Fibroblast of skin of right biceps (primary cell): ENCODE measurements at regions not wholly inside any gene's neighbourhood (a gene's known extent, or its start where the extent isn't known, plus 50 kb on each side); places are given as distances from the start of the nearest gene placed in this dataset.

Experiments
- DNase-seq: peaks from one replicate; pipeline ENCODE4 v3.0.0-alpha.2; 2013

DNA sequence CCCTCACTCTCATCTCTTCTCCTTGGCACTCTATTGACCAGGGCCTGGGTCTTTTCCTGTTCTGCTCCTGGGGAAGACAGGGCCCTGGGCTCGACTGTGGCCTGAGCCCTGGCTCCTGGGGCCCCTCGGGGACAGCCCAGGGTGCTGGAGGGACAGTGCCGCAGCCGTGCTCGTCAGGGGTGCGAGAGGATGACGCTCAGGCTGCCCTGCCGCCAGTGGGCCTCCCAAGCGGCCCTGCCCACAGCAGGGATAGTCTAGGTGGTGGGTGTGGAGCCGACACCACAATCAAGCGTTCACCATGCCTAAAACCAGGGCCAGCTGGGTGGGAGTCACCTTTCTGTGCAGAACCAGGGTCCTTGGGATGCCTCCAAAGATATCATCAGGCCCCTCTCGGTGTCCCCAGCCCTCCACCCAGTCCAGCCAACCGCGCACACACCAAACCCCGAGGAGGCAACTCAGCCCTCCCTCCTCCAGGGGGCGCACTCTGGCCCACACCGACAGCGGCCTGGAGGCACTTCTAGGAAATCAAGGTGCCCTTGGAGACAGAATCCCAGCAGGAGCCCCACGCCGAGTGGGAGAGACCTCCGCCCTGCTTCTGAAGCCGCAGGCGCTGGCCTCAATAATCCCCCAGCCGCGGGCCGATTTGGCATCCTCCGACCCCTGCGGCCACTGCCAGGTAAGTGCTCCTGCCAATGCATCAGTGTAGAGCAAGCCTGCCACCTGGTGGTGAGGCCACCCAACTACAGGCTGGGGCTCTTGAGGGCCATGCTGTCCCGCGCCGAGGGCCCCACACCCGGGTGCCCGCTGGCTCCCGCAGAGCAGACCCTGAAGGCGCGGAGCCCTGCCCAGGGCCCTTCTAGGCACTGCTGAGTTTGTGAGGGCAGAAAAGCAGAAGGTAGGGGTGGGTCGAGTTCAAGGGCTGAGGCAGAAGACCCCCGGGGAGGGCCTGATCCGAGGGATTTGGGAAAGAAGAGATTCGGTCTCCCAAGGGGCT lies 496.4 kb downstream of the BUD13 start:
- DNase-seq: peak; percentile 60

DNA sequence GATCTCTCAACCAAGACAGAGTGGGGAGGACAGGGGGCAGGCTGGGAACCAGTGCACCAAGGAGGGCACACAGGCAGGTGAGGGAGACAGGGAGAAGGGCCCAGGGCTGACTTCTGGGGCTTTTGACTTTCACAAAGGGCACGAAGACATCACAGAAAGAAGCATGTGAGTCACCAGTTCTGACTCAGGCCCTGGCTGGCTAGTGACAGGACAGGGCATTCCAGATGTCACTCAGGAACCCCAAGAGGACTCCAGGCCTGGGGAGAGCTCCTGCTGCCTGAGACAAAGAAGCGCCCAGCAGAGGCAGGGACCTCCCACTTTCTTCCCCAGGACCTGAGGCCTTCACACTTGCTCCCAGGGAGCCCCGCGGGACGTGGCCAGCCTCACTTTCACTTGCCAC lies 497.2 kb downstream of the BUD13 start:
- DNase-seq: peak; percentile 38

DNA sequence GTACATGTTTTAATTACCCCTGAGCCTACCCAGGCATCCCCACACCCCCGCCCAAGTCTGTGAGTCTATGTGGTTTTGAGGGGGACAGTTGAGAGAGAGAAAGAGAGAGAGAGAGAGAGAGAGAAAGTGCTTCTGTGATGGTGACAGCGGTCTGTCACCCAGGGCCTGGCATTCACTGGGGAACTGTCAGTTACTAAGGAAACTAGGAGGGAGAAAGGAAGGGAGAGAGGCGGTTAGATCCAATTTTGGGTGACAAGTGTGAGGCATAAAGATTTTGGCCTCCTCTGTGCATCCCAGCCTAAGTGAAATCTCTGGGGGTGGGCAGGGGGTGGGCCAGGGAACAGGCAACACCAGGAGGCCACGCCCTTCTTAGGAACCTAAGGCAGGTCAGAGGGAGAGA lies 498.3 kb downstream of the BUD13 start:
- DNase-seq: no peak

DNA sequence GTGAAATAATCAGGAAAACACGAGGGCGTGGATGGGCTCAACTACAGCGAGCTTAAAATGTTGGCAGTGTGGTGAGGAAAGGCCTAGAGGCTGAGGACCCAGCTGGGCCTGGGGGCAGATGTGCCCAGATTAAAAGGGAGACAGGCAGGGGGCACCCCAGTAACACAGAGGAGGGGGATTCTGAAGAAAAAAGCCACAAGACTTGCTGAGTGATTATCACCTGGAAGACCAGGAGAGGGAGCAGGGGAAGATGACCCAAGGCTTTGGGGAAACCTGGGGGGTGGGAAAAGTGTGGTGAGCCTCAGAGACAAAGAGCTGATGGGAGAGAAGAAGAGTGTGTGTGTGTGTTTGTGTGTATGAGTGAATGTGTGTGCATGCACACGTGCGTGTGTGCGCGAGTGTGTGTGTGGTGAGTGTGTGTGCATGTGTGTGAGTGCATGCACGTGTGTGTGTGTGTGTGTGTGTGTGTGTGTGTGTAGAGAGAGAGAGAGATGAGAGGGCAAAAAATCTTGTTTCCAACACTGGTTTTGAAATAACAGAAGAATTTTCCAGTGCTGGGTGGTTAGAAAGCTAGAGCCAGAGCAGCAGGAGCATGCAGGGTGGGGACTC lies 500.5 kb downstream of the BUD13 start:
- DNase-seq: no peak

DNA sequence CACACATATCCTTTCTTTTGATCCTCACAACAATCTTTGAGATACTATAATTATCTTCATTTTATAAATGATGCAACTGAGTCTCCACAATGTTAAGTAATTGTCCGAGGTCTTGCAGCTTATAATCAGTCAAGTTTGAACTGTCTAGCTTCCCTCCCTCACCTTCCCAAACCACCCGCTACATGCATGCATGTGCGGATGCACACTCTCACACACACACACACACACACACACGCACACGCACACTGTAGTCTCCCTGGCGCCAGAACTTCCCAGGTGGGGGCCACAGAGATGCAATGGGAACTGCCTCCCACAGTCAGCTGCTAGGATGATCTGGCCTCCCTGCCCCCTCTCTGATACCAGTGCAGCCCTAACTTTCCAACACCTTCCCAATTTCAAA lies 501.3 kb downstream of the BUD13 start:
- no peak for DNase-seq

DNA sequence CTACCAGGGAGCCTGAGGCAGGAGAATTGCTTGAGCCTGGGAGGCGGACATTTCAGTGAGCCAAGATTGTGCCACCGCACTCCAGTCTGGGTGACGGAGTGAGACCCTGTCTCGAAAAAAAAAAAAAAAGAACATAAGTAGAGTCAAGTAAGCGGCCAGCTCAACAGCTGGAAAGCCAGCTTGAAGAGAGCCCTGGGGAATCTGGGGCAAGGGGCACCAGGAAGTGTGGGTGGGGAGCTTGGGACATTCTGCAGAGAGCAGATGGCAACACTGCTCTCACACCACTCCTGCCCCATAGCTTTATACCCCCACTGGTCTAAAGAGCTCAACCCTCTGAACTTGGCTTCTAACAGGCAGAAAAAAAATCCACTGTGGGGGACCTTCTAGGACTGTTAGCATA lies 505.6 kb downstream of the BUD13 start:
- no peak for DNase-seq

DNA sequence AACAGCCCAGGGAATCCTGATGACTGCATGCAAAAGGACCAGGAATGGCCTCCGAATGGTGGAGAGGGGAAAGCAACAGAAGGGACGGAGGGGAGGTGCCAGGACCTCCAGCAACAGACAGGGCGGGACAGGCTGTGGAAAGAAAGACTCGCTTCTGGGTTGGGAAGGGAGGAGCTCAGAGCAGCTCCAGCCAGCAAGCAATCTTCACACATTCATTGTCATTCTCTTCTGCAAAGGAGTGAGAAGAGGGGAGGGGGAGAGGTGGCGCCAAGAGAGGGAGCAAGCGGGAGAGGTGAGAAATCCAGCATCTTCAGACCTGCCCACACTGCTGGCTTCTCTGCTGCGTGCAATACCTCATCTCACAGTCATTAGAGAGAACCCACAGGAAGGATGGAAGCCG lies 509.0 kb downstream of the BUD13 start:
- no peak for DNase-seq

DNA sequence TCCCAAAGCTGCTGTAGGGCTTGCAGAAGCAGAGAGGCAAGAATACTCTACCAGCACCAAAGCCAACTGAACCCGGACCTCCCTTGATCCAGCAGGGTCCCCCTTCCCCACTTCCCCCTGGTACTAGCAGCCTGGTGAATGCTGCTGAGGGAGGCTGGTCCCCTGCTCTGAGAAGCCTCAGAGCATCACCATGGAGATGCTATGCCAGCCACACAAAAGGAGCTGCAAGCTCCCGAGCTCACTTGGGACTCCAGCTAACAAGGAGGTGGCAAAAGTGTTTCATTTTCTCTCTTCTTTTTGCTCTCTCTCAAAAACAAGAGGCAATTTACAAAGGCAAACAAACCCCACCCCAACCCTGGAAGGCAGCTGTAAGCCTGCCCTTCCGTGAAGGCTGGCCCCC lies 509.8 kb downstream of the BUD13 start:
- no peak for DNase-seq

DNA sequence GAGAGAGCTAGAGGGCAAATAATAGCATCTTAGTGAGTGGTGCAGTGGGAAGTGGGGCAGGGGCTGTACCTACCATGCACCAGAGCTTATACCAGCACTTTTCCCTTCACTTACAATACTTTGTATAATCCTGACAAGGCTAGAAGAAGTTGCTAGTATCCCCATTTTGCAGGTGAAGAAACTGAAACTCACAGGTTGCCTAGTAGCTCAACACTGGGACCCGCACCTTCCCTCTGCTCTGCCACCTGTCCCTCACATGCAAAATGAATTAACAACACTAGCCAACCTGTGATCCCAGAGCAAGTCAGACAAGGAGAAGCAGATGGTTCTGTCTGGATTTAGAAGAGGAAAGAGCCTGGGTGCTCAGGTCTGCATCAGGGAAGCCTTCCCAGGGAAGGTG lies 510.4 kb downstream of the BUD13 start:
- DNase-seq: no peak

DNA sequence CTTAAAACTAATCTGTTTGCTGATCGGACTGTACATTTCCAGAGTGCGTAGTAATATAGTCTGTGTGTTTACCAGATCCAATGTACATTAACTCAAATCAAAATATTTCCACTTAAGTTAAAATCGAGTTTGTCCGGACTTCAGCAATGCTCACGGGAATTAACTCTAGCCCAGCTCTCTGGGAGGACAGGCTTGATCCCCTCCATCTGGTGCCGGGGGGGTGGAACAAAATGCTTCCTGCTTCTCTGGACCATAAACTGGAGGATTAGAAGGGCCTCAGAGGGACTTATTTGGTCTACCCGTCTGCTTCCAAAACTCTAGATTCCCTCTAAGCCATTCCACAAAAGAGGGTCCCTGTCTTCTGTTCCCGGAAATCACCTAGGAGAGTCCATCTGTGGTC lies 511.2 kb downstream of the BUD13 start:
- no peak for DNase-seq

DNA sequence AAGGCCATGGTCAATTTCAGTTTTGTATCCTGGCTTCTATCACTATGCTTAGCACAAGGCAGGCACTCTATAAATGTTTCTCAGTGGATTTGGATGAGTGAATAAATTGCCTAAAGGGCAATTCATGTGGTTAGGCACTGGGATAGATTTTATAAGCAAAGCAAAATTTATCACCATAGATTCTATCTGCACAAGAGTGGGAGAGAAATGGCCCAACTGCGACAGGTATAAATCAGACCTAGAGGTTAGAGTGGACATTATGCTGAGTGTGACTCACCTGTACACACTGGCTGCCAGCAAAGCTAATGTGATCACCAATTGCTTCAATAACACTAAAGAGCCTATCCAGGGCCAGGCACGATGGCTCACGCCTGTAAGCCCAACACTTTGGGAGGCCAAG lies 514.0 kb downstream of the BUD13 start:
- no peak for DNase-seq

DNA sequence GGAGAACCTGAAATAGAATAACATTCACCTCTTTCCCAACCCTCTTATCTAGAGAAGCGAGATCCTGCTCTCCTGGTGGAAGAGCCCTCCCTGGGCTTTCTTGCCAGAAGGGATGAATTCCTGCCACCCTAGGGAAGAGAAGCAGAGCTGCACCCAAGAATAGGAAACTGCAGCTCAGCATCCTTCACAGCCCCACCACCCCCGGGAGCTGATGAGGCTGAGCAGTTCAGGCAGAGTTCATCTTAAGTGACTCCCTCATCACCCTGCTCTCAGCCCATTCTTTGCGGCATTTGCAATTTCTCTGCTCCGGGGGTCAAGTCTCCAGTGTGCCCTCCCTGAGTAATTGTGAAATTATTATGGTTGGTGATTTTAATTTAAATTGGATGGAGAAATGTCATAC lies 514.9 kb downstream of the BUD13 start:
- no peak for DNase-seq

DNA sequence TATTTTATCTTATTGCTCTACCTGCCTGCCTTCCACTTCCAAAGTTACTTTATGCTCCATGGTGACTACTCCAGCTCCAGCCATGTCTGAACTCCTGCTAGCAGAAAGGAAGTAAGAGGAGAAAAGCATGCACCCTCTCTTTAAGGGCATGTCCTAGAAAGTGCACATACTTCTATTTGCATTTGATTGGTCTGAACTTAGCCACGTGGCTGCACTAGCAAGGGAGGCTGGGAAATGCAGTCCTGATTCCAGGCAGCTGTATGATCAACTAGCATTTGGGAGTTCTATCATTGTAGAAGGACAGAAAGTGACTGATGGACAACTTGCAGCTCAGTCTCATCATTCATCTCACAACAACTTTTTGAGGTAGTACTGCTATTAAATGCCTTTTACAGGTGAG lies 515.7 kb downstream of the BUD13 start:
- no peak for DNase-seq

DNA sequence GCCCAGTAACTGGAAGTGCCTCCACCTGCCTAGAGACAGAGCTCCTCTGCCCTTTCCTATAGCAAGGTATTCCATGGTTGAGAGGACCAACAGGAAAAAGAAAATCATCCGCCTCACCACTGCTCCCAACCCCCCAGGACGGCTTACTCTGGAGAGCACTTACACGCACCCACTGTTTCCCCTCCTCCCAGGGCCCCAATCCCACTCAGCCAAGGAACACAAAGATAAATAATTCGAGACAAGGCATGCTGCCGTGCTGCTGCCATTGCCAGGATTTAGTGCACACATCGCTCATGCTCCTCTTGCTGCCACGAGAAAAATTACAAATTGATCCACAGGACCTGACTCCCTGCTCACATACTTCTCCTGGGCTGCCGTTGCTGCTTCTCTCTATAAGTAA lies 516.6 kb downstream of the BUD13 start:
- no peak for DNase-seq

DNA sequence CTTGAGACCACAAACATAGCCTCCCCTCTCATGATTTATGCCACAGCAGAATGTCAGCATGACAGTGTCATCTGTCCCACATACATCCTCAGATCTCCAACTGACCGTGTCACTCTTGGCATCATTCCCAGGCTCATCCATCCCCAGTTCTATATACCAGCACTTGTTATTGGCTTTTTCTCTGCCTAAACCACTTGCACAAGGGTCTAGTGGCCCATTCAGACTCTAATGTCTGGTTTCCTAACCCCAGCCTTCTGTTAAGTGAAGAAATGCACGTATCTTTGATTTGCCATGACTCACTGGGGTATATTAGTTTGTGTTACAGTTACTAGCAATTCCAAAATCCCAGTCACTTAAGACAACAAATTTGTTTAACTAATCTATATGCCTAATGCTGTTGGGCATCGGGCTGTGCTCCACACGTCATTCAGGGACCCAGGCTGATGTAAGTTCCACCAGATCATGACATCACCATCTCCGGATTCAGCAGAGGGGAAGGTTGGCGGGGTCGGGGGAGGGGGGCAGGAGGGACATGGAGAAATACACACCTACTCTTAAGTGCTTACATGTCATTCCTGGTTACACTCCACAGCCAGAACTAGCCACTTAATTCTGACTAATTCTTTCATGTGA lies 517.4 kb downstream of the BUD13 start:
- DNase-seq: no peak

DNA sequence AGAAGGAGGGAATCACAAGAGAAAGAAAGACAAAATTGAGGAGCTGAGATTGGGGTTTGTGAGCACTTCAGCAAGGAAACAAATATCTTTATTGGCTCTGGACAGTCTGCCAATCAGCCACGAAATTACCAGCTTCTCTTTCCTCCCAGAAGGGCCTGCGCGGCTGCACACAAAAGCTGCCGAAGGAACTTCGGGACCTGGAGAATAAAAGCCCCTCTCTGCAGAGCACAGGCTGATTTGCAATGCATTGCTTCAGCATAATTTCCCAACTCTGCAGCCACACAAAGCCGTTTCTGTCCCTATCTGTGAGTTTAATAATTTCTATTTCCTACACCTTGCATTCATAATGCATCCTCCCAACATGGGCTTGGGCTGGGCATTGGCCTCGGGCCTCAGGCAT lies 522.6 kb downstream of the BUD13 start:
- DNase-seq: no peak

DNA sequence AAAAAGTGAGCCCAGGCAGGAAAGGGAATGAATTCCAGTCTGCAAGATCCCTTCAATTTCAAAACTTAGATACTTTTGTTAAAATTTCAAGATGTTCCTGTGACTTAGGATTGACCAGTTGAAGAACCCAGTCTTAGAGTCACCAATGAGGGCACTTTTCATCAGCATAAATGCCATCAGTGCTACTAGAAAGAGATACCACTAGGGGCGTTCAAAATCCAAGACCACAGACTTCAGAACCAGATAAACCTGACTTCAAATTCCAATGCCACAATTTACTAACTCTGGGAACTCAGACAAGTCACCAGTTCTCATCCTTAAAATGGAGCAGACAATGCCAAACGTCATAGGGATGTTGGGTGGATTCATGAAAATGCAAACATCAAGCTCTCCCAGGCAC lies 523.2 kb downstream of the BUD13 start:
- no peak for DNase-seq

DNA sequence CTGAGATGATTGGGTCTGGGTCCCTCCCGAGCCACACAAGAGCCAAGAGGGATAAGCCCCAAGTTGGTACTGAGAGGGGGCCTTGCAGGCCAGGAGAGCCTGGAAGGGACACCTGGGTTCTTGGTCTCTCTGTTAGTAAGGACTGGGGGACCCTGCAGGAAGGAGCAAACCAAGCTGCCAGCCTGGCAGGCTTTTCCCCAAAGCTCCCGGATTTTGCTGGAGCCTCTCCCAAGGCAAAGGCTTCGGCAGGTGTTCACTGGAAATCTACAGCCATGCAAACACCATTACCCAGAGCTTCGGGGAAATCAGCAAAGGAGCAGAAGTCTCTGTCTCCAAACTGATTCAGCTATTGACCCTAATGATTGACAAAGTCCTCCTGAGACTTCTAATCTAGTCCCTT lies 527.9 kb downstream of the BUD13 start:
- no peak for DNase-seq

DNA sequence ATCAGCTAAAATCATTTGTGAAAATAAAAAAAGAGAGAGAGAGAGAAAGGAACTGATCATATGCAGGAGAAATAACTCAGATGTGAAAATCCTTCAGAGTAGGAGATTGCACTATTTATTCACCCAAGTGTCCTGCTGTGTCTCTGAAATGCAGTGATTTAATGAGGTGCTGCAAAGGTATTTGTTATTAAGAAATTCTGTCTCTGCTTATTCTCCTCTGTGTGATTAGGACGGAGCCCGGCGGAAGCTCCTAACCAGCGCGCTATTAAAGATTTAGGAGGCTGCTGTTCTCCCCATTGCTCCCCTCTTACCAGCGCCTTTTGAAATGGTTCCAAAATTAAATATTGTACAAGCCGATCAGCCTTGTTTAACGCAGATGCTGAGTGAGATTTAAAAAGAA lies 528.3 kb downstream of the BUD13 start:
- no peak for DNase-seq

DNA sequence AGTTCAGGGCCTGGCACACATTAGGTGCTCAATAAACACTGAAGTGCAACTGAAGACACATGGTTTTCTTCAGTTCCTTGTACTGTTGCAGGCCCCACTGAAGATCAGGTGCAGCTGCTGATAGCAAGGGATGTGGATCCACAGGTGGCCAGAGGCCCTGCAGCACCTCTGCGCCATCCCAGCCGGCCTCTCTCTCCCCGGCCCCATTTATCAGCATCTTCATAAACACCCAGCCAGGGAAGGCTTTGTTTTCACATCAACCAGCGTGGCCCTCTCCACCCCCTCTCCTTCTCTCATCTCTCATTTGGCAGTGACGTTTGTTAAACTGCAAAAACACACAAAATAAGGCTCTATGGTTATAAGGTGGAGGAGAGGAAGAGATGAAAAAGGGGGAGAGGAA lies 528.8 kb downstream of the BUD13 start:
- no peak for DNase-seq

DNA sequence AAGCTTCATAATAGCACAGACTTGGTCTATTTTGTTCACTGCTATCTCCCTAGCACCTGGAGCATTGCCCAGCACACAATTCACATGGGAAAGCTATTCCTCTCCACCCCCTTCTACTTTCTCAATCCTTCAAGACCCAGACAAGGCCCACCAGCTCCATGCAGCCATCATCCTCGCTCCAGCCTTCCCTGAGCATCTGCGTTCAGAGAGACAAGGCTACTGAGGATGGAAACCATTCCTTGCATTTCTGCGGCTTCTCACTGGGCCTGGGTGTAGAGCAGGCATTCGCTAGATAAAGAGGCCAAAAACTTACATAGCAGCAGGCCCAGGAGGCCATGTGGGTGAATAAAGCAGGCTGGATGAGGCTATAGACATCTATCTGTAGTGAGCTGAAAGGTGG lies 530.8 kb downstream of the BUD13 start:
- no peak for DNase-seq

DNA sequence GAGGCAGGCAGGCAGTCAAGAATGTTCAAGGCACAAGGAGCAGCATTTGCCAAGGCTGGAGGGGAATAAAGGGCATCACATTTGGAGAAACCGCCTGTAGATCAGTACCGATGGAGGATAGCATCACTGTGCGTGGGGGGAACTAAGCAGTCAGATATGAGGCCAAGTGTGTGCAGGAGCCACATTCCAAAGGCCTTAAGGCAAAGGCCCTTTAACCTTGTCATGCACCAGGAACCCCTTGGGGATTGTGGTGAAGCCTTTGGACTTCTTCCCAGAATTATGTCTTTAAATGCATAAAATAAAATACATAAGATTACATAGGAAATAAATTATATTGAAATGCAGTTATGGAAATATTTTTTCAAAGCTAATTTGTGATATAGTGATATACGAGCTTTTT lies 532.1 kb downstream of the BUD13 start:
- DNase-seq: peak; percentile 66

DNA sequence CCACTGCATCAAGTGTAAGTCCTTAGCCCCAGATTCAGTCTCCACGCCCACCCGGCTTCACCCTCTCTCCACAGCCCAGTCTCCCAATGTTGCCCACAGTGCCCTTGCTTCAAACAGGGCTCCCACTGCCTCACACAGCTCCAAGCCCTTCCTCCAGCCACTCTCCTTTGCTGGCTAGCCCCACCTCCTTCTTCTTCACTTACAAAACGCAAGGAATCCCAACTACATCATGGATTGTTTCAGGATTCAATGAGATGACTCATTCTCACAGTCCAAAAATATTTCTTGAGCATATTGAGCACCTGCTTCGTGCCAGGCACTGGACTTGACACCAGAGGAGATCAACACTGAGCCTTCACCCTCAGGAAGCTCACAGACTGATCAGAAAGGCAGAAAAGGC lies 533.5 kb downstream of the BUD13 start:
- DNase-seq: no peak

DNA sequence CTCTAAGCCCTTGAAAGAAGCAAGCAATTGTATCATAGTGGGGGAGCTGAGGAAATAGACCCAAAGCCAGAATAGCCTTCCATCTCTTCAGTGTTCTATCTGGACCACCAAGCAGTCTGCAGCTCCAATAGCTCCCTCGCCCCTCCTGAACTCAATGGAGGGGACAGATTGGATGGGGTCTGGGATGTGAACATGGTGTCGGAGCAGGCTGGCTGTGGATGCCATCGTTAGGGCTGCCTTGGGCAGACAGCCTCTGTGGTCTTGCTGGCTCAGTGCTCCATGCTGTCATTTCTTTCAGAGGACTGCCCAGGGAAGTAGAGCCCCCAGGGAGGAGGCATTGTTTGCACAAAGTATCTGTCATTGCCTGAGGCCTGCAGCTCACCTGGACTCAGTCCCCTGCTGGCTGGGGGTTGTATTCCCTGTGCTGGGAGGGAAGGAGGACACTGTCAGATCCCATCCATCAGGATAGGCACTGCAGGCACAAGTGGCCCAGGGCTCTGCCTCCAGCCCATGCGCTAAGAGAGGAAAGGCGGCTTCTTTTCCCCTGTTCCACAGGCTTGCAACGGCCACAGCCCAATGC lies 537.7 kb downstream of the BUD13 start:
- no peak for DNase-seq
